MCF 10A (cell line): ENCODE measurements at regions not wholly inside any gene's neighbourhood (a gene's known extent, or its start where the extent isn't known, plus 50 kb on each side); places are given as distances from the start of the nearest gene placed in this dataset.

Experiments
- BruUV-seq: library from RNA; stranded (reverse); fragments of 400-500 nt; replicated peaks from 2 replicates; lab custom pipeline; 2021; lab: Mats Ljungman, UMichigan
- CTCF ChIA-PET: fragments of 300-600 bp; sonication (Branson Sonifier 250); formaldehyde crosslinking; extraction: SDS; loops from one replicate; lab custom pipeline; 2021; ENCODE audit warnings: antibody characterized with exemption, inconsistent platforms; lab: Yijun Ruan, JAX
- POLR2A ChIA-PET: fragments of 300-600, 350-650 bp; sonication (Branson Sonifier 250); formaldehyde crosslinking; extraction: SDS; loops from one replicate; lab custom pipeline; 2020; ENCODE audit warnings: antibody characterized with exemption, inconsistent platforms; lab: Yijun Ruan, JAX
- DNase-seq: peaks from one replicate; pipeline ENCODE4 v3.0.0-alpha.2; 2018; ENCODE audit not compliant: unreplicated experiment
- H3K27ac Mint-ChIP-seq: one replicate; pipeline ENCODE4 v1.8.0; 2022; ENCODE audit warnings: mild to moderate bottlenecking, low read depth, mixed read lengths; ENCODE audit not compliant: unreplicated experiment
- H3K27me3 Mint-ChIP-seq: one replicate; pipeline ENCODE4 v1.8.0; 2022; ENCODE audit warnings: mixed read lengths; ENCODE audit not compliant: insufficient read depth, unreplicated experiment
- H3K36me3 Mint-ChIP-seq: one replicate; pipeline ENCODE4 v1.8.0; 2022; ENCODE audit warnings: mild to moderate bottlenecking, moderate library complexity, mixed read lengths; ENCODE audit not compliant: insufficient read depth, unreplicated experiment
- H3K4me1 Mint-ChIP-seq: one replicate; pipeline ENCODE4 v1.8.0; 2022; ENCODE audit warnings: mixed read lengths; ENCODE audit not compliant: insufficient read depth, unreplicated experiment
- H3K4me3 Mint-ChIP-seq: one replicate; pipeline ENCODE4 v1.8.0; 2022; ENCODE audit warnings: mild to moderate bottlenecking, moderate library complexity, mixed read lengths; ENCODE audit not compliant: unreplicated experiment
- H3K9me3 Mint-ChIP-seq: one replicate; pipeline ENCODE4 v1.8.0; 2022; ENCODE audit warnings: mixed read lengths; ENCODE audit not compliant: unreplicated experiment
- CTCF ChIP-seq: fragments of 200-600 bp; IDR thresholded peaks from one replicate; pipeline ENCODE4 v1.8.0; 2022; ENCODE audit warnings: antibody characterized with exemption, mild to moderate bottlenecking; ENCODE audit not compliant: unreplicated experiment
- intact Hi-C: fragments of 100-400 bp; cut with micrococcal nuclease; formaldehyde crosslinking; loops from 2 replicates; pipeline ENCODE4 v1.14.1; 2022

DNA sequence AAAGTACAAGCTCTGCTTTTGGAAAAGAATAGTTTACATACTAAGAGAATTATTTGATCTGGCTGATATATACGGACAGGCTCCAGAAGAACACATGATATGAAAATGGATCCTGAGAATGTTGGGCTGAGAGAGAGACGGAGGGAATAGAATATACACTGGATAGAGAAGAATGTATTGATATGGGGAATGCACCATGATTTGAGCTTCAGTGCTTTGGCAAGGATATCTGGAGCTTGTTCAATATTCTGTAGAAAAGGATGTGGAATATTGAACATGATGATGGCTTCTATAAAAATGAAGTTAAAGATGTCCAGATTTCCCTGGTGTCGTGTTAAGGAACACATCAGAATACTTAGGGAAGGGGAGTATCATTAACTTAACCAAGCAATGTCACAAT is 280.5 kb upstream of the VLDLR start:
- TF ChIP-seq CTCF: no peak
- no peaks in the 10 kb centered on the region for H3K4me1 Mint-ChIP-seq
- BruUV-seq: no TSS peak
- H3K36me3 Mint-ChIP-seq: no peaks in the 10 kb centered on the region
- intact Hi-C loops: no loop called here
- CTCF ChIA-PET: no interaction called here
- H3K9me3 Mint-ChIP-seq: no peaks in the 10 kb centered on the region
- no peak for DNase-seq
- POLR2A ChIA-PET: interaction anchor here (0.8 kb wide), 1 partner anchor 215 kb away, joined by 3 read pairs; no protein-coding TSS in a partner anchor
- no peak overlapping the region for H3K4me3 Mint-ChIP-seq
- no peaks in the 10 kb centered on the region for H3K27me3 Mint-ChIP-seq
- no peak overlapping the region for H3K27ac Mint-ChIP-seq

GRCh38 chr9:2341956-2342355 is 279.6 kb upstream of the VLDLR start:
- intact Hi-C loops: no loop called here
- DNase-seq: no peak
- Mint-ChIP-seq H3K4me3 (no peak overlapping the region), H3K27me3 (no peaks in the 10 kb centered on the region), H3K4me1 (no peaks in the 10 kb centered on the region), H3K9me3 (no peaks in the 10 kb centered on the region), H3K36me3 (no peaks in the 10 kb centered on the region), H3K27ac (no peak overlapping the region)
- POLR2A ChIA-PET: no interaction called here
- TF ChIP-seq CTCF: no peak
- no TSS peak for BruUV-seq
- CTCF ChIA-PET: no interaction called here

DNA sequence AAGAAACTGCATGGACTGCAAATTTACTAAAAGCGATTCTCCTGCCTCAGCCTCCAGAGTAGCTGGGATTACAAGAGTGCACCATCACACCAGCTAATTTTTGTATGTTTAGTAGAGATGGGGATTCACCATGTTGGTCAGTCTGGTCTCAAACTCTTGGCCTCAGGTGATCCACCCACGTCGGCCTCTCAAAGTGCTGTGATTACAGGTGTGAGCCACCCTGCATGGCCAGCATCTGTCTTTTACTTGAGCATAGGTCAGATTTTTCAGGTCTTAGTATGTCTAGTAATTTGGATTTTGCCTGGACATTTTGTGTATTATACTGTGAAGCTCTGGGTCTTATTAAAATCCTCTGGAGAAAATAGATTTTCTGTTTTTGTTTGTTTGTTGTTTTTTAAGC is 277.8 kb upstream of the VLDLR start:
- DNase-seq: no peak
- no TSS peak for BruUV-seq
- TF ChIP-seq CTCF: no peak
- no peak overlapping the region for H3K27ac Mint-ChIP-seq
- ChIA-PET CTCF (interaction anchor here (0.6 kb wide), 1 partner anchor 64 kb away, joined by 3 read pairs; no protein-coding TSS in a partner anchor), POLR2A (interaction anchor here (0.6 kb wide), 1 partner anchor 222 kb away, joined by 3 read pairs; no protein-coding TSS in a partner anchor)
- no peaks in the 10 kb centered on the region for H3K9me3 Mint-ChIP-seq
- intact Hi-C loops: no loop called here
- H3K36me3 Mint-ChIP-seq: no peaks in the 10 kb centered on the region
- H3K27me3 Mint-ChIP-seq: no peaks in the 10 kb centered on the region
- no peaks in the 10 kb centered on the region for H3K4me1 Mint-ChIP-seq
- no peak overlapping the region for H3K4me3 Mint-ChIP-seq

- CTCF ChIA-PET: interaction anchor here (0.5 to 0.6 kb wide), 2 partner anchors 64 to 256 kb away, joined by 3 read pairs; no protein-coding TSS in a partner anchor
- H3K9me3 Mint-ChIP-seq: no peaks in the 10 kb centered on the region
- DNase-seq: no peak
Observed at GRCh38 chr9:2344436-2344835, 277.2 kb upstream of the VLDLR start.

More at GRCh38 chr9:2344436-2344835, 277.2 kb upstream of the VLDLR start:
- no peak for TF ChIP-seq CTCF
- no peaks in the 10 kb centered on the region for H3K4me1 Mint-ChIP-seq
- H3K4me3 Mint-ChIP-seq: no peak overlapping the region
- POLR2A ChIA-PET: no interaction called here
- no TSS peak for BruUV-seq
- no peaks in the 10 kb centered on the region for H3K27me3 Mint-ChIP-seq
- H3K27ac Mint-ChIP-seq: no peak overlapping the region
- no peaks in the 10 kb centered on the region for H3K36me3 Mint-ChIP-seq
- intact Hi-C loops: no loop called here
